ENCODE measurements at regions not wholly inside any gene's neighbourhood (a gene's known extent, or its start where the extent isn't known, plus 50 kb on each side); places are given as distances from the start of the nearest gene placed in this dataset.

GRCh38 chr14:53855127-53855526 lies 101.5 kb downstream of the BMP4 start:
- H2BK20ac ChIP-seq (ENCODE audit: low read depth, low read length, poor library complexity, severe bottlenecking): no peak overlapping the region
- no peak overlapping the region for H4K8ac ChIP-seq (replicated peaks; ENCODE audit: insufficient read length, low read depth, low read length)
- Mint-ChIP-seq H3K27ac (no peak overlapping the region; a peak in 1 of 7 replicates), H3K4me3 (no peak overlapping the region), H3K36me3 (ENCODE audit: insufficient read depth in 1 of 3, low read depth in 3 of 3) (no peaks in the 10 kb centered on the region), H3K9me3 (no peaks in the 10 kb centered on the region), H3K27me3 (ENCODE audit: low read depth) (no peaks in the 10 kb centered on the region), H3K4me1 (peaks cover 15 to 19% of the 10 kb centered on the region in 2 experiments)
- no peak overlapping the region for H2AFZ ChIP-seq (ENCODE audit: low read length)
- no peak overlapping the region for H3K56ac ChIP-seq (ENCODE audit: insufficient read length, low read depth, low read length)
- no peak overlapping the region for H3K14ac ChIP-seq (ENCODE audit: insufficient read depth, low read length)
- H3K79me2 ChIP-seq (ENCODE audit: insufficient read depth, low read length): no peaks in the 10 kb centered on the region
- H3K18ac ChIP-seq (ENCODE audit: insufficient read length, low read depth, low read length): no peak overlapping the region
- H3K23me2 ChIP-seq (ENCODE audit: insufficient read length, low read depth, low read length, poor library complexity, severe bottlenecking): no peaks in the 10 kb centered on the region
- TF ChIP-seq CTCF (conservative IDR thresholded peaks at IDR 0.05): no peak
- no peaks in the 10 kb centered on the region for H3K79me1 ChIP-seq (ENCODE audit: insufficient read depth, low read depth, low read length, poor library complexity, severe bottlenecking)
- no peak overlapping the region for H2BK12ac ChIP-seq (ENCODE audit: insufficient read length, low read depth, low read length)
- no peak overlapping the region for H4K5ac ChIP-seq (ENCODE audit: insufficient read length, low read depth, low read length)
- no peak overlapping the region for H3K23ac ChIP-seq (ENCODE audit: insufficient read length, low read depth, low read length)
- H2BK15ac ChIP-seq (ENCODE audit: low read depth, low read length): no peak overlapping the region
- no peaks in the 10 kb centered on the region; the same call in 1 of the 2 replicates for H3K4me1 ChIP-seq (ENCODE audit: insufficient read depth, low read length)
- H4K91ac ChIP-seq (ENCODE audit: insufficient read length, low read depth, low read length): no peak overlapping the region
- H2BK5ac ChIP-seq (ENCODE audit: insufficient read length, low read length): no peak overlapping the region
- no peak overlapping the region for H2AK5ac ChIP-seq (ENCODE audit: insufficient read length, low read length)
- H3T11ph ChIP-seq (ENCODE audit: low read length): no peak overlapping the region
- H3K4me2 ChIP-seq (ENCODE audit: insufficient read depth, insufficient read length, low read length): no peak overlapping the region
- no peak overlapping the region for H2BK120ac ChIP-seq (ENCODE audit: low read depth, low read length, poor library complexity, severe bottlenecking)
- H3K27ac ChIP-seq (ENCODE audit: insufficient read length, low read depth, low read length): no peak overlapping the region
- no peak for DNase-seq
- H3K9me3 ChIP-seq (ENCODE audit: control insufficient read depth, low read depth, low read length): no peaks in the 10 kb centered on the region
- H4K20me1 ChIP-seq (ENCODE audit: control insufficient read depth, insufficient read depth, insufficient read length): no peaks in the 10 kb centered on the region
- H3K4ac ChIP-seq (ENCODE audit: low read depth, low read length): no peak overlapping the region
- H3K9ac ChIP-seq (ENCODE audit: extremely low read depth, insufficient read length, low read length): no peak overlapping the region
- H3K27me3 ChIP-seq (ENCODE audit: insufficient read depth, low read length): no peaks in the 10 kb centered on the region
